ENCODE measurements at regions not wholly inside any gene's neighbourhood (a gene's known extent, or its start where the extent isn't known, plus 50 kb on each side); places are given as distances from the start of the nearest gene placed in this dataset.

DNA sequence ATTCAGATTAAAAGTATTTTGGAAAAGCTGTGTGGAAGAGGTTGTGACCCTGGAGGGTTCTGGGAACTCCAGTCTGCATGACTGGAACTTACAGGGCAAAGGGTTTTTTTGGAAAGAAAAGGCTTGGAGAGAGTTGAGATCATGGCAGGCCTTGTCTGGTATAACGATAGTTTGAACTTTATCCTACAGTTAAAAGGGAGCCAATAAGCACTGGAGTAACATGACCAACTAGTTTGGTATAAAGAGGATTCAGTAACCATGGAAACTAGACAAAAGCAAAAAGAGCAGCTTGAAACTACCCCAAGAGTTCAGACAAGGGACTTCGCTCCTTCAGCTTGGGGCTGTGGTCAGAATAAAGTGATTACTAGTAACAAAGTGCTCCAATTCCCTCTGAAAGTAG is 151.2 kb upstream of the TMCO5A start:
- no peak for TF ChIP-seq CTCF (IDR thresholded peaks at IDR 0.05; ENCODE audit: insufficient read depth, missing control alignments)
- FAIRE-seq (no peak), DNase-seq (ENCODE audit: insufficient read length, low spot score) (no peak)

DNA sequence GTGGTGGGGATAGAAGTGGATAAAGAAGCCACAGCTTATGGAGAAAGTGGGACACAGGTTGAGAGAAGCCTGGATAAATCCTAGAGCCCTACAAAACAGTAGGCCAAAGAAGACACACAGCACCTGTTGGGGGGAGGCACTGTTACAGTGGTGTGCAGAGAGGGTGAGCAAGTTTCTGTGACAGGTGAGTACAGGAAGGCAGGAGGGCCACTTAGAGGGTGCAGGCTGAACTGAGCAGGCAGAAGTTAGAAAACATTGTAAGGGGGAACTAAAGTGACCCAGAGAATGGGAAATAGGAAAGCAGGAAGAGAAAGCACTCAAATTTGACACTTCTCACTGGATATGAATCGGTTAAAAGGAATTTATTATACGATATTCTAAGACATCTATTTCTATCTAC is 146.1 kb upstream of the TMCO5A start:
- no peak for TF ChIP-seq CTCF (IDR thresholded peaks at IDR 0.05; ENCODE audit: insufficient read depth, missing control alignments)
- DNase-seq (ENCODE audit: insufficient read length, low spot score) (no peak), FAIRE-seq (no peak)

GRCh38 chr15:37788767-37789396 is 145.6 kb upstream of the TMCO5A start:
- DNase-seq (ENCODE audit: insufficient read length, low spot score), result no peak
- no peak for FAIRE-seq
- no peak for TF ChIP-seq CTCF (IDR thresholded peaks at IDR 0.05; ENCODE audit: insufficient read depth, missing control alignments)

DNA sequence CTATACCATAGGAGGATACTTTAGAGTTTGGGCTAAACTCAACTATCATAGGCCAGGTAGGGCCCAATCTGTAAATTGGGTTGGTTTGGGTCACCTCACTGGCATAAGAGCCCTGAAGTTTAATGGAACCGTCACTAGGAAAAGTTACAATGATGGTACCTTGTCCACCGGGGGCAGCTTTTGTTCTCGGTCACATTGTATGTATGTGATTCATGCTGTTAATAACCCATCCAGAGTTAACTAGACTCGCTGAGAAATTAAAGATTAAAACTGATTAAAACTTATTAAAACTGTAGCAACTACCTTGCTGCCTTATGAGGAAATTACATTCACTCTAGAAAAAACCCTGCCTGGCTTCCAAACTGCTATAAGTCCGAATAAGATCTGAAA is 145.0 kb upstream of the TMCO5A start:
- FAIRE-seq, result no peak
- no peak for TF ChIP-seq CTCF (IDR thresholded peaks at IDR 0.05; ENCODE audit: insufficient read depth, missing control alignments)
- DNase-seq (ENCODE audit: insufficient read length, low spot score), result no peak

GRCh38 chr15:37789881-37790280 is 144.6 kb upstream of the TMCO5A start:
- TF ChIP-seq CTCF (IDR thresholded peaks at IDR 0.05; ENCODE audit: insufficient read depth, missing control alignments), result no peak
- no peak for DNase-seq (ENCODE audit: insufficient read length, low spot score)
- no peak for FAIRE-seq

GRCh38 chr15:37791693-37792092 is 142.7 kb upstream of the TMCO5A start:
- no peak for DNase-seq (ENCODE audit: insufficient read length, low spot score)
- TF ChIP-seq CTCF (IDR thresholded peaks at IDR 0.05; ENCODE audit: insufficient read depth, missing control alignments), result no peak
- no peak for FAIRE-seq

DNA sequence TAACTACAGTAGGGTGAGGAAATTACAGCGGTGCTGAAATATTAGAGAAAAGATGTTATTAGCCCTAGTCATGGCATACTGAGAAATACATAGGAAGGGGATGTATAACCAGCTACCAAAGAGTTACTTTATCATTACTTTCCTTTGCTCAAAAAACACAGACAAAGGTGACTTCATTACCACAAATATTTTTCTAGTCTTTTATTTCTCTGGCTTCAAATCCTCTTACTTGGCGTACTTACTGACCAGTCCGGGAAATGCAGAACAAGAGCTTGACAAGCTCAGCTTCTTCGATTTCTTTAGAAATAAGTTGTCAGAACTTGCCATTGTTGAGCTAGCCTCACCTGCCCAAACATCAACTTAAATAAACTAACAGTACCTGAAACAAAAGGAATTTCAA is 142.1 kb upstream of the TMCO5A start:
- FAIRE-seq (no peak), DNase-seq (ENCODE audit: insufficient read length, low spot score) (no peak)
- no peak for TF ChIP-seq CTCF (IDR thresholded peaks at IDR 0.05; ENCODE audit: insufficient read depth, missing control alignments)

Data from D721Med (cell line).